Jurkat, Clone E6-1 (cell line): ENCODE measurements at regions not wholly inside any gene's neighbourhood (a gene's known extent, or its start where the extent isn't known, plus 50 kb on each side); places are given as distances from the start of the nearest gene placed in this dataset.

Experiments used
- DNase-seq: peaks from one replicate; pipeline ENCODE4 v3.0.0-alpha.2; 2011; ENCODE audit warnings: low read depth, low spot score
- H3K4me3 ChIP-seq: 2 replicates; pipeline ENCODE4 v1.5.1; 2011; ENCODE audit warnings: mild to moderate bottlenecking, low read length, control low read depth, moderate library complexity

- no peak for DNase-seq
- no peak overlapping the region for H3K4me3 ChIP-seq
Measured at GRCh38 chr6:153677522-153677921, 361.5 kb upstream of the OPRM1 start.

DNA sequence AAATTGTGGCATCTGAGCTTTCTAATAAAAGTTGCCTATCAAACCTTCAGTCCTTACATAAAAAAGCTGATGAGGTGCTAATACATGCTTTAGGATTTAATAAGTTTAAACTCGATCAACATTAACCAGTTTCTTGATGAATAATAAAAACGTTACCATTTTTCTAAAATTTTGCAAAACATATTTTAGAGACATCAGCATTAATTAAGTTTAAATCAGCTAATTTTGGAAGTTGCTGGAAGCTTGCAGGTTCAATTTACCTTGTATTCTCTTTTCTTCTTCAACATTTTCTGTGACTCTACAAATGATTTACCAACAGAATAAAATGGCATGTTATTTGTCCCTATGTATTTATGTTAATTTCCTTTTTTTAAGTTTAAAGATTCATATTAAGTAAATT is 365.3 kb upstream of the OPRM1 start:
- no peak for DNase-seq

DNA sequence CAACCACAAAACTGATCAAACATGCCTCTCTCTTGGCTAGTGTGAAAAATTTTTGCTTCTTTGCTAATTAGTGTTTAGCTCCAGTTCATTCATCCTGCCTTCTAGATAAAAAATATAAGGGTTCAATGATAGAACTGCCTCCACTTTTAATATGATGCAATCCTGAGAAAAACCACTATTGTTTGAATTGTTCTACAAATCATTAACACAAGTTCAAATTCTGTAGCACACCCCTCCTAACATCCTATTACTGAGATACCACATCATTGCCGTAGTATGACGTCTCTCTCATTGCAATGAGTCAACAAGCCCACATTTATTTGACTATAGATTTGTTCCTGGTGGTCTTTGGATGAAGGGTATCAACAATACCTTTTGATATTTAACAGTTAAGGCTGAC is 365.8 kb upstream of the OPRM1 start:
- no peak overlapping the region for H3K4me3 ChIP-seq

More for the DNA sequence above, 365.3 kb upstream of the OPRM1 start:
- H3K4me3 ChIP-seq, result no peak overlapping the region

GRCh38 chr6:153670403-153671026 is 368.5 kb upstream of the OPRM1 start:
- DNase-seq, result no peak
- H3K4me3 ChIP-seq, result no peak overlapping the region

More for the DNA sequence above, 365.8 kb upstream of the OPRM1 start:
- DNase-seq, result no peak

- no peak overlapping the region for H3K4me3 ChIP-seq
- DNase-seq, result no peak
Measured at GRCh38 chr6:153668758-153669157, 370.3 kb upstream of the OPRM1 start.

DNA sequence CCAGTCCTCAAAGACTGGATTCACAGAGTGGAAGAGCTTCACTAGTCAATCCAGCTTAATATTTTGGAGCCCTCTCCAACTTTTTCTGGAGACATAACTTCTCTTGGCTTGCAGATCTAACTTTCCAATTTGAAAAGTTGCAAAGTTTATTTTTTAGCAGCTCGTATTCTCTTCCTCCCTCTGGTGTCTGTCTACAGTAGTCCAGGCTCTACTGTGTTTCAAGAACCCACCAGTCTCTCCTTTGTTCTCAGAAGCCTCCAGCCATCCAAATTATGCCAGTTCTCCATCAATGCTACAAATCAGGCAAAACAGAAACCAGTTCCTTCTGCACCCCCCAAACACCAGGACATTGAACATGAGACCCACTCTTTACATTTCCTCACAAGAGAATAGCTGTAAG is 376.1 kb upstream of the OPRM1 start:
- no peak overlapping the region for H3K4me3 ChIP-seq
- DNase-seq, result no peak

DNA sequence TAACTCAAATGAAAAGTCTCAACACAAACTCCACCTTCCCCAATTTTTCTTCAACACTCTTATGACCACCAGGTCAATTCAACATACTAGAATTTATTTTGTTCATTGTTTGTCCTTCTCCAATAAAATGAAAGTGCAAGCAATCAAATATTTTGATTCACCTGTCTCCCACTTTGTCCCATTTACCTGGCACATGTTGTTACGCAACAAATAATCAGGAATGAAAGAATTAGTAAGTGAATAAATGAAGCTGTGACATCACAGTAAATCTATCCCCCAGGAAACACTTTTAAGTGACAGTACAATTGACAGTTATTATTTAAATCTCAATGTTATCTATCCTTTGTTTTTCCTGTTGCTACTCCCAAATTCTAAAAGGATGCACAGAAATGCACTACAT is 393.7 kb upstream of the OPRM1 start:
- no peak for DNase-seq
- no peak overlapping the region for H3K4me3 ChIP-seq

- no peak overlapping the region for H3K4me3 ChIP-seq
- no peak for DNase-seq
Measured at GRCh38 chr6:153644000-153644399, 395.0 kb upstream of the OPRM1 start.

DNA sequence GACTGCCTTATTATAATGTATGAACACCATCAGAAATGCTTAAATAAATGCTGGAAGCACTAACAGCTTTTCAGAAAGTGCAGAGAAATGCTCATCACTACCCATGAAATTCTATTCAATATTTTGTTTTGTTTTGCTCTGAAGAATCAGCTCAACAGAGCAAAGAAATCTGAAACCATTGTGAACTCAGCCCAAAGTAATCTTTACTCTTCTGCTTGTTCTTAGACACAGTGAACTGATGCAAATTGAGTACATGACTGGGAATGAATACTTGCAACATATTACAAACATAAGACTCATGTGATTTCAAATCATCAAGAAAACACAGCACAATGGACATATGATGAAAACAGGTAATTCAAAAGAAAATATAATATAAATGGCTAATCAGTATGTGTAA is 404.6 kb upstream of the OPRM1 start:
- DNase-seq, result no peak
- no peak overlapping the region for H3K4me3 ChIP-seq

GRCh38 chr6:153625089-153625488 is 414.0 kb upstream of the OPRM1 start:
- DNase-seq, result no peak
- no peak overlapping the region for H3K4me3 ChIP-seq

GRCh38 chr6:153624528-153624927 is 414.5 kb upstream of the OPRM1 start:
- DNase-seq, result no peak
- H3K4me3 ChIP-seq, result no peak overlapping the region

DNA sequence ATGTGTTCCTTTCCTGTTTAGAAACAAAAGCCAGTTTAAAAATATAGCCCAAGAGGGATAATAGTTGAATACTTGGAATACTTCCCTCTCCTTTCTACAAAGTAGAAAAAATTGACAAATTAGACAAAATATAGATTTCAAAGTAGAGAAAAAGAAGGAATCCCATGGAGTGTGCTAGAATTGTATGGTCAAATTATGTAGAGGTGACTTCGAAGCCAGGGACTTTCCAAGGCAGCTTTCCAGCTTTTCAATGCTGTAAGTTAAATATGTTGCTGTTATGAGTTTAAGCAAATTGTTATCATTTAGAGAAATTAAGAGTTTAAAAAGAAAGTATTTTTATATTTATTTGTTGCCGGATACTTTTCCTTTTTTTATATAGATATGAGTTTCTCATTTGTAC is 415.5 kb upstream of the OPRM1 start:
- no peak for DNase-seq
- H3K4me3 ChIP-seq, result no peak overlapping the region

DNA sequence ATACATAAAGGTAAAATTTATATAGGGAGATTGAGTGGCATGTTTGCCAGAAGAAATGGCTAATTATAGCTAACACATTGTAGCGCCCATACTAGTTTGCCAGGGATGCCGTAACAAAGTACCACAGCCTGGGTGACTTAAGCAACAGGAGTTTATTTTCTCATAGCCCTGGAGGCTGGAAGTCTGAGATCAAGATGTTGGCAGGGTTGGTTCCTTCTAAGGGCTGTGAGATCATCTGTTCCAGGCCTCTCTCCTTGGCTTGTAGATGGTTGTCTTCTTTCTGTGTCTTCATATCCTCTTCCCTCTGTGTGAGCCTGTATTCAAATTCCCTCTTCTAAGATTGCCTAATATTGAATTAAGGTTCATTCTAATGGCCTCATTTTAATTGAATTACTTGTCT is 417.5 kb upstream of the OPRM1 start:
- no peak overlapping the region for H3K4me3 ChIP-seq
- no peak for DNase-seq

DNA sequence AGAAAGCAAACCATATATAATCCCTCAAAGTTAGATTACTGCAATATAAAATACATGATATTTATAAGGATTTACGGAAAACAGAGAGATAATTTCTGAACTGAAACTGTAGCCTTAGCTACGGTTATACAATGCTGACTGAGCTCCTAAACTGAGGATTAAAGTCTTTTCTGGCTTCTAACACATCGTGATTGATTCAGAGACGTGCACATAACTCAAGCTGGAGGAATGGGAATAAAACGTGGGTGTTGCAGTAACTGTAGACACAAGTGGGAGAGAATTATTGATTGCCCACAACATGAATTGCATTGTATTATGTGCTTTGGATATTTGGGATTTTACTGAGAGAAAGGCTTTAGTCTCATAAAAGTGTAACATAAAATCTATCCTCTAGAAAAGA is 418.0 kb upstream of the OPRM1 start:
- DNase-seq, result no peak
- no peak overlapping the region for H3K4me3 ChIP-seq

- DNase-seq, result no peak
- no peak overlapping the region for H3K4me3 ChIP-seq
Measured at GRCh38 chr6:153618371-153619322, 420.4 kb upstream of the OPRM1 start.

GRCh38 chr6:153616506-153616905 is 422.5 kb upstream of the OPRM1 start:
- no peak for DNase-seq
- H3K4me3 ChIP-seq, result no peak overlapping the region

DNA sequence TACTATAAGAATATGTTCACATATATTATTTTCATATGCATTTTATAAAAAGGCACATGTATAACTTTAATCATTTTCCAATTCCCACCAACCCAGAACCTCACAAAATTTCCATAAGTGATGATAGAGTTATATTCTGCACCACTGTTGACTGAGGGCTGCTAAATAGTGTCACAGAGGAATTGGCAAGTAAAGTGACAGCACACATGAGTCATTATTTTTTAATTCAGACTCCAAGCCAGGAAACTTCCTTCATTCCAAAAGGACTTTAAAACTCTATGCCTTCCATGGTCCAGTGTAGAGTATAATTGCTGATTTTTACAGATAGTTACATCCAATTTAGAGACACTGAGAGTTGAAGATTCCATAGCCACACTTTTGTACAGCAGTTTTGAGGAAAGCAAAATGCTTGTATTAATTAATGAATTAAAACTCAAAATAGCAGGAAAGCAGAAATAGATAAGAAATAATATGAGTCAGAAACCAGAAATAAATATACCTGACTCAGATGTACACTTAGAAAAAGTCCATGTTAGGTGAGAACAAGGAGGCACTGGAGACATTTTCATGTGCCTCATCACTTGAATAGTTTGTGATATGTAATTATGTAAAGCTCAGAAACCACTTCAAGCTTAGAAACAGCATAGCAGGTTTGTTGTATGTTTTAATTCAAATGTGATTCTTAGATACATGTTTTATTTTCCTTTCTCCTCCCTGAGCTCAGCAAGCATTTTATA is 425.2 kb upstream of the OPRM1 start:
- no peak for DNase-seq
- H3K4me3 ChIP-seq, result no peak overlapping the region

GRCh38 chr6:153602401-153602800 is 436.6 kb upstream of the OPRM1 start:
- no peak overlapping the region for H3K4me3 ChIP-seq
- no peak for DNase-seq

DNA sequence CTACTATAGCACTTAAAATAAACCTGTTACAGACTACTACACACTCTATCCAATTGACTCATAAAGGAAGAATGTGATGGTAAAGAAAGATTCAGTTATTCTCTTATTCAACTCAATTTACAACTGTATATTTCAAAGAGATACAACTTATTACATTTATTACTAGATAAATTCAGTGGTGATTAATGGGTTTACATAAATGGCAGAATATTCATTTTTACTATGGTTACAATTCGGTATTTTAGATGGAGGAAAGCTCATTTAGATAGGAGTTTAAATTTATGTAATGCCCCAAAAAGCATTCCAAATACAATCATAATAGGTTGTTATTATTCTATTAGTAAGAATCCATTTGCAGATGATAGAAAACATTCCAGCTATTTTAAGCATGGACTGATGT is 439.1 kb upstream of the OPRM1 start:
- no peak for DNase-seq
- H3K4me3 ChIP-seq, result no peak overlapping the region

GRCh38 chr6:153595903-153596302 is 443.1 kb upstream of the OPRM1 start:
- DNase-seq, result no peak
- H3K4me3 ChIP-seq, result no peak overlapping the region
